Brain microvascular endothelial cell (primary cell): ENCODE measurements at regions not wholly inside any gene's neighbourhood (a gene's known extent, or its start where the extent isn't known, plus 50 kb on each side); places are given as distances from the start of the nearest gene placed in this dataset.

Source experiments
- DNase-seq: peaks from one replicate; pipeline ENCODE4 v3.0.0-alpha.2; 2020
- H3K27ac ChIP-seq: fragments of 250-450 bp; sonication (Bioruptor Pico); 2 replicates; pipeline ENCODE4 v1.5.1; 2020; ENCODE audit warnings: mild to moderate bottlenecking, moderate library complexity
- H3K27me3 ChIP-seq: fragments of 250-450 bp; sonication (Bioruptor Pico); replicated peaks from 2 replicates; pipeline ENCODE4 v1.5.1; 2020; ENCODE audit warnings: mild to moderate bottlenecking
- H3K36me3 ChIP-seq: fragments of 250-450 bp; sonication (Bioruptor Pico); replicated peaks from 2 replicates; pipeline ENCODE4 v1.5.1; 2020; ENCODE audit warnings: mild to moderate bottlenecking
- H3K4me3 ChIP-seq: 2 replicates; pipeline ENCODE4 v1.5.1; 2011; ENCODE audit warnings: low read depth, mild to moderate bottlenecking, control low read depth, low read length, moderate library complexity
- CTCF ChIP-seq: IDR thresholded peaks from 2 replicates; pipeline ENCODE4 v1.5.1; 2011; ENCODE audit warnings: low read depth, mild to moderate bottlenecking, moderate library complexity, low read length, control low read depth, inconsistent platforms; ENCODE audit errors: missing control alignments
- in situ Hi-C: cut with HindIII; loops from 2 replicates; pipeline ENCODE4 v1.10.0; 2017; ENCODE audit warnings: low sequenced_read_pairs, low pct_ligation_motif_present

DNA sequence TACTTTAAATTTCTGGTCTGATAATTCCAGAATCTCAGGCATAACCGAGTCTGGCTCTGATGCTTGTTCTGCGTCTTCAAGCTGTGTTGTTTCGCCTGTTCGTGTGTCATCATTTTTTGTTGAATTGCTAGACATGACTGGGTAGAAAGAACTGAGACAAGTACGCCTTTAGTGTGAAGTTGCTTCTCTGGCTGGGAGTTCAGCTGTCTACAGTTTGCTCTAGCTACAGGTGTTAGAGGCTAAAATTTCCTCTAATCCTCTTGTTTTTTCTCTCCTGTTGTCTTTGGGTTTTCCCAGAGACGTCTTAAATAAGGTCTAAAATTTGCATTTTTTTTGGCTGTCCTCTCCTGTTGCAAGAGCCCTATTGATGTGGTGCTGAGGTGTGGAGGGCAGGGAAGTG is 100.3 kb downstream of the FAM50B start:
- Histone ChIP-seq H3K36me3 (no peaks in the 10 kb centered on the region), H3K27ac (no peak overlapping the region), H3K4me3 (no peak overlapping the region), H3K27me3 (no peaks in the 10 kb centered on the region)
- no peak for TF ChIP-seq CTCF
- in situ Hi-C loops, result no loop called here
- no peak for DNase-seq

DNA sequence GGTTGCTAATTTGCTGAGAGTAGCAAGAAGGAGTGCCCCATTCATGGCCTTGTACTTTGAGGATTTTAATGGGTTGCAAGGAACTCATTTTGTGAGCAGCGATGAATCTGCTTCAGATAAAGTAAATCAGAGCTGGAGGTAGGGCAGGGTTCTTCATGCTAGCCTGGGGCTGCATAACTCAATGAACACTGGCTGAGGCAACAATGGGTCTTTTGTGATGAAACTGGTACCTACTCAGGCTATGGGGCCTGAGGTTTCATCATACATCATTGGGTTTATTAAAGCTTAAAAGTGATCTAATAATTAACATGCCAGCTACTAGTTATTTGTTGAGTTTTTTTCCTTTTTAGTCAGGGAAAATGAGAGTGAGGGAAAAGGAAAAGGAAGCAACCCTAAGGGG is 106.9 kb downstream of the FAM50B start:
- no peak for DNase-seq
- in situ Hi-C loops, result no loop called here
- H3K4me3 ChIP-seq, result no peak overlapping the region
- no peak overlapping the region for H3K27ac ChIP-seq
- H3K36me3 ChIP-seq, result no peaks in the 10 kb centered on the region
- H3K27me3 ChIP-seq, result no peaks in the 10 kb centered on the region
- TF ChIP-seq CTCF, result no peak

GRCh38 chr6:3957321-3957720 is 108.1 kb downstream of the FAM50B start:
- in situ Hi-C loops, result no loop called here
- H3K4me3 ChIP-seq, result no peak overlapping the region

GRCh38 chr6:3958255-3958654 is 109.1 kb downstream of the FAM50B start:
- Histone ChIP-seq H3K4me3 (no peak overlapping the region), H3K27ac (no peak overlapping the region), H3K27me3 (no peaks in the 10 kb centered on the region), H3K36me3 (no peaks in the 10 kb centered on the region)
- no peak for DNase-seq
- in situ Hi-C loops, result no loop called here
- TF ChIP-seq CTCF, result no peak

More at GRCh38 chr6:3957321-3957720, 108.1 kb downstream of the FAM50B start:
- DNase-seq, result no peak
- Histone ChIP-seq H3K27me3 (no peaks in the 10 kb centered on the region), H3K27ac (no peak overlapping the region), H3K36me3 (no peaks in the 10 kb centered on the region)
- TF ChIP-seq CTCF, result peak; percentile 13

- Histone ChIP-seq H3K4me3 (no peak overlapping the region), H3K27ac (no peak overlapping the region), H3K27me3 (no peaks in the 10 kb centered on the region), H3K36me3 (no peaks in the 10 kb centered on the region)
- DNase-seq, result no peak
- no peak for TF ChIP-seq CTCF
- in situ Hi-C loops, result no loop called here
Measured at GRCh38 chr6:3959385-3959784, 110.2 kb downstream of the FAM50B start.

- H3K27me3 ChIP-seq, result no peaks in the 10 kb centered on the region
- in situ Hi-C loops, result no loop called here
- TF ChIP-seq CTCF, result no peak
Measured at GRCh38 chr6:3960754-3961361, 111.7 kb downstream of the FAM50B start.

More at GRCh38 chr6:3960754-3961361, 111.7 kb downstream of the FAM50B start:
- DNase-seq, result no peak
- Histone ChIP-seq H3K27ac (no peak overlapping the region), H3K4me3 (no peak overlapping the region), H3K36me3 (no peaks in the 10 kb centered on the region)
